H9 (cell line): ENCODE measurements at regions not wholly inside any gene's neighbourhood (a gene's known extent, or its start where the extent isn't known, plus 50 kb on each side); places are given as distances from the start of the nearest gene placed in this dataset.

Source experiments
- DNase-seq: peaks from one replicate; pipeline ENCODE4 v3.0.0-alpha.2; 2017
- H2AFZ ChIP-seq: one replicate; pipeline ENCODE4 v1.6.1; 2013; ENCODE audit warnings: mild to moderate bottlenecking, low read length, control low read depth, moderate library complexity
- H2AK5ac ChIP-seq: 2 replicates; pipeline ENCODE4 v1.6.1; 2013; ENCODE audit warnings: low read length, control low read depth, mixed read lengths; ENCODE audit not compliant: insufficient read length
- H2BK120ac ChIP-seq: one replicate; pipeline ENCODE4 v1.6.1; 2013; ENCODE audit warnings: low read depth, mild to moderate bottlenecking, low read length, control low read depth, inconsistent platforms; ENCODE audit not compliant: poor library complexity, severe bottlenecking
- H2BK12ac ChIP-seq: 2 replicates; pipeline ENCODE4 v1.6.1; 2013; ENCODE audit warnings: low read length, control low read depth, mixed read lengths, low read depth; ENCODE audit not compliant: insufficient read length
- H2BK15ac ChIP-seq: 2 replicates; pipeline ENCODE4 v1.6.1; 2013; ENCODE audit warnings: low read depth, low read length, control low read depth
- H2BK20ac ChIP-seq: one replicate; pipeline ENCODE4 v1.6.1; 2013; ENCODE audit warnings: low read depth, mild to moderate bottlenecking, low read length, control low read depth, inconsistent platforms; ENCODE audit not compliant: poor library complexity, severe bottlenecking
- H2BK5ac ChIP-seq: 2 replicates; pipeline ENCODE4 v1.6.1; 2013; ENCODE audit warnings: low read length, control low read depth, mixed read lengths; ENCODE audit not compliant: insufficient read length
- H3K14ac ChIP-seq: 2 replicates; pipeline ENCODE4 v1.6.1; 2013; ENCODE audit warnings: low read length, control low read depth; ENCODE audit not compliant: insufficient read depth
- H3K18ac ChIP-seq: 2 replicates; pipeline ENCODE4 v1.6.1; 2013; ENCODE audit warnings: low read depth, mild to moderate bottlenecking, mixed read lengths, low read length, control low read depth; ENCODE audit not compliant: insufficient read length
- H3K23ac ChIP-seq: 2 replicates; pipeline ENCODE4 v1.6.1; 2013; ENCODE audit warnings: low read length, control low read depth, mixed read lengths, low read depth; ENCODE audit not compliant: insufficient read length
- H3K23me2 ChIP-seq: 2 replicates; pipeline ENCODE4 v1.6.1; 2013; ENCODE audit warnings: low read depth, mild to moderate bottlenecking, mixed read lengths, low read length, control low read depth; ENCODE audit not compliant: insufficient read length, poor library complexity, severe bottlenecking
- H3K27ac ChIP-seq: 2 replicates; pipeline ENCODE4 v1.5.1; 2013; ENCODE audit warnings: low read length, control low read depth, mixed read lengths, low read depth; ENCODE audit not compliant: insufficient read length
- H3K27me3 ChIP-seq: 2 replicates; pipeline ENCODE4 v1.6.1; 2013; ENCODE audit warnings: low read length, control low read depth, inconsistent platforms; ENCODE audit not compliant: insufficient read depth
- H3K4ac ChIP-seq: 2 replicates; pipeline ENCODE4 v1.6.1; 2013; ENCODE audit warnings: low read depth, mild to moderate bottlenecking, control low read depth, inconsistent platforms, low read length, moderate library complexity
- H3K4me1 ChIP-seq: 2 replicates; pipeline ENCODE4 v1.6.1; 2013; ENCODE audit warnings: low read length, control low read depth, inconsistent platforms; ENCODE audit not compliant: insufficient read depth
- H3K4me2 ChIP-seq: 2 replicates; pipeline ENCODE4 v1.6.1; 2013; ENCODE audit warnings: low read length, control low read depth, mixed read lengths; ENCODE audit not compliant: insufficient read length, insufficient read depth
- H3K56ac ChIP-seq: 2 replicates; pipeline ENCODE4 v1.6.1; 2013; ENCODE audit warnings: low read depth, mild to moderate bottlenecking, mixed read lengths, low read length, control low read depth; ENCODE audit not compliant: insufficient read length
- H3K79me1 ChIP-seq: 2 replicates; pipeline ENCODE4 v1.6.1; 2013; ENCODE audit warnings: low read depth, mild to moderate bottlenecking, moderate library complexity, low read length, control low read depth, inconsistent platforms; ENCODE audit not compliant: insufficient read depth, poor library complexity, severe bottlenecking
- H3K79me2 ChIP-seq: 2 replicates; pipeline ENCODE4 v1.6.1; 2013; ENCODE audit warnings: low read length, control low read depth, inconsistent platforms; ENCODE audit not compliant: insufficient read depth
- H3K9ac ChIP-seq: 2 replicates; pipeline ENCODE4 v1.6.1; 2013; ENCODE audit warnings: low read length, control low read depth, mixed read lengths; ENCODE audit not compliant: insufficient read length; ENCODE audit errors: extremely low read depth
- H3K9me3 ChIP-seq: one replicate; pipeline ENCODE4 v1.6.1; 2013; ENCODE audit warnings: low read depth, low read length, inconsistent platforms; ENCODE audit not compliant: control insufficient read depth
- H3T11ph ChIP-seq: one replicate; pipeline ENCODE4 v1.6.1; 2013; ENCODE audit warnings: mild to moderate bottlenecking, low read length, control low read depth, inconsistent platforms
- H4K20me1 ChIP-seq: one replicate; pipeline ENCODE4 v1.6.1; 2013; ENCODE audit not compliant: control insufficient read depth, insufficient read length, insufficient read depth
- H4K5ac ChIP-seq: 2 replicates; pipeline ENCODE4 v1.6.1; 2013; ENCODE audit warnings: low read depth, mild to moderate bottlenecking, mixed read lengths, low read length, control low read depth; ENCODE audit not compliant: insufficient read length
- H4K8ac ChIP-seq: replicated peaks from 2 replicates; pipeline ENCODE4 v1.6.1; 2013; ENCODE audit warnings: low read length, control low read depth, mixed read lengths, low read depth; ENCODE audit not compliant: insufficient read length
- H4K91ac ChIP-seq: 2 replicates; pipeline ENCODE4 v1.6.1; 2013; ENCODE audit warnings: low read depth, mild to moderate bottlenecking, moderate library complexity, mixed read lengths, low read length, control low read depth; ENCODE audit not compliant: insufficient read length
- H3K27ac Mint-ChIP-seq, 3 experiments: 2 replicates in 2 of 3; 3 replicates in 1 of 3; pipeline ENCODE4 v1.8.0; 2020 to 2021; ENCODE audit warnings: mixed read lengths in 3 of 3, mild to moderate bottlenecking in 1 of 3, moderate library complexity in 1 of 3
- H3K27me3 Mint-ChIP-seq: 2 replicates; pipeline ENCODE4 v1.8.0; 2021; ENCODE audit warnings: low read depth, mild to moderate bottlenecking, moderate library complexity, mixed read lengths
- H3K36me3 Mint-ChIP-seq, 3 experiments: 2 replicates in 2 of 3; 3 replicates in 1 of 3; pipeline ENCODE4 v1.8.0; 2020 to 2021; ENCODE audit warnings: low read depth in 3 of 3, mixed read lengths in 3 of 3; ENCODE audit not compliant: insufficient read depth in 1 of 3
- H3K4me1 Mint-ChIP-seq, 2 experiments: 2 replicates each; pipeline ENCODE4 v1.8.0; 2020; ENCODE audit warnings: mixed read lengths in 2 of 2
- H3K4me3 Mint-ChIP-seq, 2 experiments: 2 replicates in 1 of 2; 3 replicates in 1 of 2; pipeline ENCODE4 v1.8.0; 2020 to 2021; ENCODE audit warnings: mild to moderate bottlenecking in 2 of 2, mixed read lengths in 2 of 2, moderate library complexity in 1 of 2
- H3K9me3 Mint-ChIP-seq, 2 experiments: 2 replicates in 1 of 2; 3 replicates in 1 of 2; pipeline ENCODE4 v1.8.0; 2020; ENCODE audit warnings: mild to moderate bottlenecking in 2 of 2, mixed read lengths in 2 of 2, moderate library complexity in 1 of 2
- CTCF ChIP-seq: fragments of 200-600 bp; sonication (generic); conservative IDR thresholded peaks from 3 replicates; pipeline ENCODE4 v1.8.0; 2021; ENCODE audit warnings: antibody characterized with exemption, mild to moderate bottlenecking
- WGBS: extraction: QIAGEN DNeasy Blood & Tissue Kit; methylation state at CpG from one replicate; pipeline ENCODE4 v1.1.7; 2013; ENCODE audit warnings: missing lambda C conversion rate, low lambda C conversion rate, mixed read lengths; ENCODE audit not compliant: insufficient read length; ENCODE audit errors: extremely low coverage; 5-methylcytosine and 5-hydroxymethylcytosine counted together

- Histone ChIP-seq H3K14ac (no peak overlapping the region), H3K27ac (no peak overlapping the region), H4K5ac (no peak overlapping the region), H4K20me1 (no peaks in the 10 kb centered on the region), H3K79me2 (no peaks in the 10 kb centered on the region), H3K9me3 (no peaks in the 10 kb centered on the region), H3K23ac (no peak overlapping the region), H3T11ph (no peak overlapping the region), H3K18ac (no peak overlapping the region), H3K4me2 (no peak overlapping the region), H2BK12ac (no peak overlapping the region), H3K56ac (no peak overlapping the region), H2BK20ac (no peak overlapping the region), H2BK5ac (no peak overlapping the region), H3K27me3 (no peaks in the 10 kb centered on the region), H3K4me1 (no peaks in the 10 kb centered on the region; the same call in 1 of the 2 replicates), H3K9ac (no peak overlapping the region), H3K4ac (no peak overlapping the region), H2AK5ac (no peak overlapping the region), H2AFZ (no peak overlapping the region), H2BK120ac (no peak overlapping the region), H2BK15ac (no peak overlapping the region), H3K23me2 (no peaks in the 10 kb centered on the region), H4K91ac (no peak overlapping the region), H3K79me1 (no peaks in the 10 kb centered on the region), H4K8ac (no peak overlapping the region)
- H3K4me3 Mint-ChIP-seq = no peak overlapping the region
- peak overlapping the region in 1 of 3 experiments; percentile 18; a peak in 1 of 7 replicates for H3K27ac Mint-ChIP-seq
- WGBS = 100% methylated on average over 1 of the region's 12 CpGs
- peaks cover 8% of the 10 kb centered on the region for H3K27me3 Mint-ChIP-seq
- H3K9me3 Mint-ChIP-seq = no peaks in the 10 kb centered on the region; a peak in 1 of 5 replicates
- no peak for DNase-seq
- H3K4me1 Mint-ChIP-seq = peaks cover 11 to 31% of the 10 kb centered on the region in 2 experiments
- no peaks in the 10 kb centered on the region; a peak in 2 of 7 replicates for H3K36me3 Mint-ChIP-seq
- TF ChIP-seq CTCF = no peak; the same call in 2 of the 3 replicates
Measured at GRCh38 chr10:3476640-3477448, 304.3 kb upstream of the PITRM1 start.
